Ishikawa (cell line): ENCODE measurements at regions not wholly inside any gene's neighbourhood (a gene's known extent, or its start where the extent isn't known, plus 50 kb on each side); places are given as distances from the start of the nearest gene placed in this dataset.

Source experiments
- CEBPB ChIP-seq: IDR thresholded peaks from 2 replicates; pipeline ENCODE4 v1.6.1; 2012
- CREB1 ChIP-seq: IDR thresholded peaks from 2 replicates; pipeline ENCODE4 v1.6.1; 2012; ENCODE audit warnings: low read depth
- EGR1 ChIP-seq: IDR thresholded peaks from 2 replicates; pipeline ENCODE4 v1.6.1; 2012
- EP300 ChIP-seq: IDR thresholded peaks from 2 replicates; pipeline ENCODE4 v1.6.1; 2012; ENCODE audit warnings: borderline replicate concordance
- FOXM1 ChIP-seq: IDR thresholded peaks from 2 replicates; pipeline ENCODE4 v1.6.1; 2012; ENCODE audit warnings: low read depth, borderline replicate concordance
- NFIC ChIP-seq: IDR thresholded peaks from 2 replicates; pipeline ENCODE4 v1.6.1; 2012
- RAD21 ChIP-seq: IDR thresholded peaks from 2 replicates; pipeline ENCODE4 v1.6.1; 2012; ENCODE audit warnings: low read depth
- TAF1 ChIP-seq: IDR thresholded peaks from 2 replicates; pipeline ENCODE4 v1.6.1; 2012; ENCODE audit warnings: low read depth, mild to moderate bottlenecking
- TCF12 ChIP-seq: IDR thresholded peaks from 2 replicates; pipeline ENCODE4 v1.6.1; 2012; ENCODE audit warnings: low read depth
- TEAD4 ChIP-seq: IDR thresholded peaks from 2 replicates; pipeline ENCODE4 v1.6.1; 2012
- USF1 ChIP-seq: IDR thresholded peaks from 2 replicates; pipeline ENCODE4 v1.6.1; 2012
- YY1 ChIP-seq: IDR thresholded peaks from 2 replicates; pipeline ENCODE4 v1.6.1; 2012; ENCODE audit warnings: low read depth
- ZBTB7A ChIP-seq: IDR thresholded peaks from 2 replicates; pipeline ENCODE4 v1.6.1; 2012; ENCODE audit warnings: low read depth
- TF ChIP-seq, protein P1 (sequence below): IDR thresholded peaks from 2 replicates; pipeline ENCODE4 v1.6.1; 2012; ENCODE audit warnings: low read depth, mild to moderate bottlenecking
- TF ChIP-seq, protein P2 (sequence below): IDR thresholded peaks from 2 replicates; pipeline ENCODE4 v1.6.1; 2012

- TF ChIP-seq EP300 = no peak
- TF ChIP-seq NFIC = no peak
- no peak for TF ChIP-seq ZBTB7A
- TF ChIP-seq CREB1 = no peak
- TF ChIP-seq TAF1 = no peak
- TF ChIP-seq, protein P1, sequence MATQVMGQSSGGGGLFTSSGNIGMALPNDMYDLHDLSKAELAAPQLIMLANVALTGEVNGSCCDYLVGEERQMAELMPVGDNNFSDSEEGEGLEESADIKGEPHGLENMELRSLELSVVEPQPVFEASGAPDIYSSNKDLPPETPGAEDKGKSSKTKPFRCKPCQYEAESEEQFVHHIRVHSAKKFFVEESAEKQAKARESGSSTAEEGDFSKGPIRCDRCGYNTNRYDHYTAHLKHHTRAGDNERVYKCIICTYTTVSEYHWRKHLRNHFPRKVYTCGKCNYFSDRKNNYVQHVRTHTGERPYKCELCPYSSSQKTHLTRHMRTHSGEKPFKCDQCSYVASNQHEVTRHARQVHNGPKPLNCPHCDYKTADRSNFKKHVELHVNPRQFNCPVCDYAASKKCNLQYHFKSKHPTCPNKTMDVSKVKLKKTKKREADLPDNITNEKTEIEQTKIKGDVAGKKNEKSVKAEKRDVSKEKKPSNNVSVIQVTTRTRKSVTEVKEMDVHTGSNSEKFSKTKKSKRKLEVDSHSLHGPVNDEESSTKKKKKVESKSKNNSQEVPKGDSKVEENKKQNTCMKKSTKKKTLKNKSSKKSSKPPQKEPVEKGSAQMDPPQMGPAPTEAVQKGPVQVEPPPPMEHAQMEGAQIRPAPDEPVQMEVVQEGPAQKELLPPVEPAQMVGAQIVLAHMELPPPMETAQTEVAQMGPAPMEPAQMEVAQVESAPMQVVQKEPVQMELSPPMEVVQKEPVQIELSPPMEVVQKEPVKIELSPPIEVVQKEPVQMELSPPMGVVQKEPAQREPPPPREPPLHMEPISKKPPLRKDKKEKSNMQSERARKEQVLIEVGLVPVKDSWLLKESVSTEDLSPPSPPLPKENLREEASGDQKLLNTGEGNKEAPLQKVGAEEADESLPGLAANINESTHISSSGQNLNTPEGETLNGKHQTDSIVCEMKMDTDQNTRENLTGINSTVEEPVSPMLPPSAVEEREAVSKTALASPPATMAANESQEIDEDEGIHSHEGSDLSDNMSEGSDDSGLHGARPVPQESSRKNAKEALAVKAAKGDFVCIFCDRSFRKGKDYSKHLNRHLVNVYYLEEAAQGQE = no peak
- no peak for TF ChIP-seq TCF12
Observed at GRCh38 chr18:61256291-61256690, 76.9 kb upstream of the CDH20 start.

GRCh38 chr18:61261870-61262269, 71.4 kb upstream of the CDH20 start:
- TF ChIP-seq EGR1 (no peak), TAF1 (no peak), CEBPB (no peak), TEAD4 (no peak), EP300 (no peak), NFIC (no peak), USF1 (no peak), CREB1 (no peak)
- TF ChIP-seq, protein P2, sequence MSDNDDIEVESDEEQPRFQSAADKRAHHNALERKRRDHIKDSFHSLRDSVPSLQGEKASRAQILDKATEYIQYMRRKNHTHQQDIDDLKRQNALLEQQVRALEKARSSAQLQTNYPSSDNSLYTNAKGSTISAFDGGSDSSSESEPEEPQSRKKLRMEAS = no peak

DNA sequence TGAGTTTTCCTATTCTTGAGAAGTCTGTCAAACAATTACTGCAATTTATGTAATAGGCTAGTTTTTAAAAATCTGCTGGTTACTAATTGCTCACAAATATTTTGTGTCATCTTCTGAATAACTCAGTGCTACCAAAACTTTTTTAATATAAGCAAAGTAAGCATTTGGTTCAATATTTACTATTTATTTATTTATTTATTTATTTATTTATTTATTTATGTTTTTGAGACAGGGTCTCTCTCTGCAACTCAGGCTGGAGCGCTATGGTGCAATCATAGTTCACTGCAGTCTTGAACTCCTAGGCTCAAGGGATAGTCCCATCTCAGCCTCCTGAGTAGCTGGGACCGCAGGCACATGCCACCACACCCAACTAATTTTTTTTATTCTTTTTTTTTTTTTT, 60.4 kb upstream of the CDH20 start:
- TF ChIP-seq, protein P2 = no peak
- TF ChIP-seq CEBPB (no peak), YY1 (no peak), EP300 (no peak), TCF12 (no peak), TAF1 (no peak), FOXM1 (no peak), CREB1 (no peak), RAD21 (no peak), EGR1 (no peak), USF1 (no peak)
- TF ChIP-seq, protein P1 = no peak

DNA sequence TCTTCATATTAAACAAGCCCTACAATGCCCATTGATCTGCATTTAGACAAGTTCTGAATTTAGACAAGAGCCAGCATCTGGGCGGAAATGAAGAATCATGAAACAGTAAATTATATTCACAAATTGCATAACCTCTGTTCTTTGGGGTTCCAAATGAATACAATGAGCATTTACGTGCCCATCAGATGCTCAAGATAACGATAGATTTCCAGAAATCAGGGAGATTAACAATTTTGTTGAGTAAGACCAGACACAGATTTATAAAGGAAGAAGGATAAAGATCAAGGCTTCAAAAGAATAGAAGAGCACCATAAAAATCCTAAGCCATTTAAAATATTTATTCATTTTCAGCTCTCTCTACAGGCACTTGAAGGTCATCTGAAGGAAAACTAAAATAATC, 59.7 kb upstream of the CDH20 start:
- TF ChIP-seq ZBTB7A (no peak), TEAD4 (no peak), EGR1 (no peak), EP300 (no peak), TCF12 (no peak), TAF1 (no peak), FOXM1 (no peak), YY1 (no peak), RAD21 (no peak), USF1 (no peak), CREB1 (no peak)

DNA sequence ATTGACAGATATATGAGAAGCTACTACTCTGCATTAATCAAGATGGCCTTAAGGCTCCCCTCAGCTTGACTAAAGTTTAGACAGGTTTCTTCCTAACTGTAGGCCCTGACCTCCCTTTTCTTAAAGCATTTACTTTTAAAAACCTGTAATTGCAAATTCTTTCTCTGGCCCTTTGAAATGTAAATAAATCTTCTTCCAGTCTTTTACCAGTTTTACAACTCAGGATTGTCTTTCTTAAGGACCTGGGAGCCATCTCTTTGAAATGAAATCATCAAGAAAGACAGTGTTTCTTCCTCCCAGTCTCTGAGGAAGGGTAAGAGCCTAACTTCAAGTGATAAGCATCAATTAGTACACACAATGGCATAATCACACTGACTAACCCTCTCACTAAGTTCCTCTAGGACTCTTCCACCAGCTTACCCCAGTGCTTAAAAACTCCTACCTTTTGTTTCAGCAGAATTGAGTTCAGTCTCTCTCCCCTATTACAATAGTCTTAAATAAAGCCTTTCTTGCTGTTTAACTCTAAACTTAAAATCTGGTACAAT, 58.7 kb upstream of the CDH20 start:
- TF ChIP-seq TEAD4 = no peak
- TF ChIP-seq, protein P2 = no peak
- TF ChIP-seq, protein P1 = no peak
